ENCODE measurements at regions not wholly inside any gene's neighbourhood (a gene's known extent, or its start where the extent isn't known, plus 50 kb on each side); places are given as distances from the start of the nearest gene placed in this dataset.

GRCh38 chr2:240252872-240253511, 112.5 kb upstream of the OTOS start:
- Histone ChIP-seq H3K36me3 (no peaks in the 10 kb centered on the region), H3K9ac (ENCODE audit: low read depth in 2 of 2, low read length in 2 of 2) (no peak overlapping the region), H3K27me3 (no peaks in the 10 kb centered on the region), H3K27ac (no peak overlapping the region), H3K4me1 (no peaks in the 10 kb centered on the region), H3K9me3 (no peaks in the 10 kb centered on the region), H3K4me3 (no peak overlapping the region)
- intact Hi-C loops (cut with DNase I) = no loop called here
- no peak for DNase-seq
- TF ChIP-seq CTCF (IDR thresholded peaks at IDR 0.05) = no peak

GRCh38 chr2:240253583-240254145, 113.2 kb upstream of the OTOS start:
- Histone ChIP-seq H3K4me1 (no peaks in the 10 kb centered on the region), H3K9me3 (no peaks in the 10 kb centered on the region), H3K4me3 (no peak overlapping the region), H3K9ac (ENCODE audit: low read depth in 2 of 2, low read length in 2 of 2) (no peak overlapping the region), H3K27ac (no peak overlapping the region), H3K36me3 (no peaks in the 10 kb centered on the region), H3K27me3 (no peaks in the 10 kb centered on the region)
- no peak for DNase-seq
- no peak for TF ChIP-seq CTCF (IDR thresholded peaks at IDR 0.05)
- intact Hi-C loops (cut with DNase I) = no loop called here

DNA sequence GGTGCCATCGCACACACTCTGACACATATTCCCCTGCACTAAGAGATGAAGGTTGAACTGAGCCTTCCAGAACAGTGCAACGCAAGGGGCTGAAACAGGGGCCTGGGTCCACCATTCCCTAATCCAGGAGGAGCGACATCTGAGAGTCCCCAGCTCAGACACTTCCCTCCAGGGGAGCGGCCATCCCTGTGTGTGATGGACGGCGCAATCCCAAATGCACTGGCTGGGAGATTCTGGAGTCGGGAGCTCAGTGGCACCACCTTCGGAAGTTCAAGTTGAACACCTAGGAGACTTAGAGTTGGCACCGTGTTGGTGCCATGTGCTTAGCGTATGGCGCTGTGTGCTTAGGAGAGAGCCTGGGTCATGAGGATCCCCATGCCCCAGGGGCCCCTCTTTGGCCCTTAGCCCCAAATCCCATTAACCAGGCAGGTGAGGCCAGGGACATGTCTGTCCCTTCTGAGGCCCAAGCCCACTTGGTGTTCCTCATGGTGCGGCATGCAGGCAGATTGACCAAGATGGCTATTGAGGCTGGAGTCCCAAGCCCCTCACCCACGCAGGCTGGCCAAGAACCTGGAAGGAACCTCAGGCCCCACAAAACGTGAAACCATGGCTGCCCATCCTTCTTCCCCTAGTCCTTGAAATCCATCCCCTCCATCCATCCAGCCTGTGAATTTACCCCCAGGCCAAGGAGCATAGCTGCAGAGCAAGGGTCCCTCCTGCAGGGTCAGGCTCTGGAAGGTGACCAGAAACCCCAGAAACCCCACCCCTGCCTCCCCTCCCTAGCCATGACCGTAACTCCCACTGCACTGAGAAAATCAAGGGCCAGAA, 114.1 kb upstream of the OTOS start:
- Histone ChIP-seq H3K4me3 (no peak overlapping the region), H3K4me1 (no peaks in the 10 kb centered on the region), H3K9ac (ENCODE audit: low read depth in 2 of 2, low read length in 2 of 2) (no peak overlapping the region), H3K27me3 (no peaks in the 10 kb centered on the region), H3K9me3 (no peaks in the 10 kb centered on the region), H3K36me3 (no peaks in the 10 kb centered on the region), H3K27ac (no peak overlapping the region)
- no peak for DNase-seq
- intact Hi-C loops (cut with DNase I) = no loop called here
- TF ChIP-seq CTCF (IDR thresholded peaks at IDR 0.05) = no peak

DNA sequence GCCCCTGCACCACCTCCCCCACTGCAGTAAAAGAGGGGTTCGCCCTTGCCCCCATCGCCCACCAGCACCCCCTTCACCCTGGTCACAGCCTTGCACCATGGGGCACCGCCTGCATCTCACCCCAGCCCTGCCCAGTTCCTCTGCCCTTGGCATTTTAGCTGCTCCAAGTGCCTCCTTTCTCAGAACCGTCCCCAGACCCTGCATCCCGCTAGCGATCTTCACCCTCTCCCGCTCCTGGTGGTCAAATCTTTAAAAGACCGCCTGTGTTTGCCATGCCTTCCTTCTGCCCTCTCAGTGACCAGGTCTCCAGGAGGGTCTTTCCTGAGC, 114.7 kb upstream of the OTOS start:
- Histone ChIP-seq H3K4me3 (no peak overlapping the region), H3K27me3 (no peaks in the 10 kb centered on the region), H3K9ac (ENCODE audit: low read depth in 2 of 2, low read length in 2 of 2) (no peak overlapping the region), H3K9me3 (no peaks in the 10 kb centered on the region), H3K36me3 (no peaks in the 10 kb centered on the region), H3K4me1 (no peaks in the 10 kb centered on the region), H3K27ac (no peak overlapping the region)
- no peak for DNase-seq
- no peak for TF ChIP-seq CTCF (IDR thresholded peaks at IDR 0.05)
- intact Hi-C loops (cut with DNase I) = no loop called here

- Histone ChIP-seq H3K27me3 (no peaks in the 10 kb centered on the region), H3K9me3 (no peaks in the 10 kb centered on the region), H3K36me3 (no peaks in the 10 kb centered on the region), H3K27ac (no peak overlapping the region), H3K9ac (ENCODE audit: low read depth in 2 of 2, low read length in 2 of 2) (no peak overlapping the region), H3K4me3 (no peak overlapping the region), H3K4me1 (no peaks in the 10 kb centered on the region)
- no peak for TF ChIP-seq CTCF (IDR thresholded peaks at IDR 0.05)
- intact Hi-C loops (cut with DNase I) = no loop called here
- DNase-seq = no peak
Measured at GRCh38 chr2:240255811-240256703, 115.6 kb upstream of the OTOS start.

All from colonic mucosa (tissue), 4 donors.